ENCODE measurements at regions not wholly inside any gene's neighbourhood (a gene's known extent, or its start where the extent isn't known, plus 50 kb on each side); places are given as distances from the start of the nearest gene placed in this dataset.

GRCh38 chr2:2782007-2782406 lies 450.9 kb upstream of the MYT1L start:
- TF ChIP-seq CTCF (IDR thresholded peaks at IDR 0.05; ENCODE audit: insufficient read depth, low read length, poor library complexity, severe bottlenecking) (no peak), EZH2phosphoT487 (conservative IDR thresholded peaks at IDR 0.05; ENCODE audit: low read length) (no peak)

Data from SU-DHL-6 (cell line).